ENCODE measurements at regions not wholly inside any gene's neighbourhood (a gene's known extent, or its start where the extent isn't known, plus 50 kb on each side); places are given as distances from the start of the nearest gene placed in this dataset.
A peak's percentile ranks its signal among the peaks of the same experiment; 100 is the strongest.
"Not testable (repeated sequence)": the region's sequence is repeated elsewhere in the genome, so short reads cannot be mapped to it uniquely, and the experiment has no call there.

- peaks cover 0 to 8% (median 3%) of the 10 kb centered on the region in 4 donors for H3K4me1 ChIP-seq
- H3K36me3 ChIP-seq, result no peaks in the 10 kb centered on the region
- WGBS, 5 donors, result 48 to 60% (median 57%) methylated on average over 1 of the region's 1 CpG
- no peak for TF ChIP-seq CTCF (IDR thresholded peaks at IDR 0.05)
- no peak for TF ChIP-seq EP300 (IDR thresholded peaks at IDR 0.05)
- no peak for TF ChIP-seq POLR2AphosphoS5 (IDR thresholded peaks at IDR 0.05)
- no peak for TF ChIP-seq POLR2A (IDR thresholded peaks at IDR 0.05)
- no peak overlapping the region for H3K4me3 ChIP-seq
- intact Hi-C loops (cut with DNase I; ENCODE audit: low total_unique reads), result no loop called here
- H3K27me3 ChIP-seq, result peaks cover 0 to 9% (median 0%) of the 10 kb centered on the region in 3 donors
- no peak for DNase-seq
- H3K27ac ChIP-seq, result no peak overlapping the region
- no peaks in the 10 kb centered on the region for H3K9me3 ChIP-seq
These were observed 80.3 kb upstream of the ZNF281 start for GRCh38 chr1:200490183-200490582.

DNA sequence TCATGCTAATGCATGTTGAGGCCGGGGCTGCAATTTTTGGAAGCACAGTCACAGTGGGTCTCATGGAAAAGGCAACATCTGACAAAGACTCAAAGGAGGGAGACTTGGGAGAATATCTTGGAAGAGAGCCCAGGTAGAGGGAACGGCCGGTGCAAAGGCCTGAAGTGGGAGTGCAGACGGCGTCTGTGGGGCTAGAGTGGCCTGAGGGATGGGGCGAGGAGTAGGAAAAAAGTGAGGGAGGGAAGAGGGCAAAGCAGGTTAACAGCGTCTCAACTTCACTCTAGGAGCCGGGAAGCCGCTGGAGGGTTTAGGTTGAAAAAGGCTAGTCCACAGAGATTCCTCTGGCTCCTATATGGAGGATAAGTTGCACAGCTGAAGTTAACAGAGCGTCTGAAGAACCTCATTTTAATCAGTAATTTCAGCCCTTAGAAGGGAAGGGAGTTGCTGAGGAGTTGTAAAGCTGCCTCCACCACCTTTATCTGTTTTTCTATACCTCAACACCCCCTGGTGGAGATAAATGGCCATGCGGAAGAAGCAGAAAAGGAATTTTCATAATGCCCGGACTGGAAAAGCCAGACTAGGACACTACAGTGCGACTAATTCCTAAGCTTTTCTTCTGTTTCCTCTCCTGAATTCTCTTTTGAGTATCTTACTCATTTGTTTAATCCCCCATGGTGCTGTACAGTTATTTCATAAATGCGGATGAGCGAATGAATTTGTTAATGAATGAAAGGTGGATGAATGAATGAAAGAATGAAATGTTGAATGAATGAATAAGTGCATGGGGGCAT is 78.7 kb upstream of the ZNF281 start:
- H3K27me3 ChIP-seq, result peaks cover 0 to 12% (median 0%) of the 10 kb centered on the region in 3 donors
- 24 to 28% (median 25%) methylated on average over 15 of the region's 15 CpGs for WGBS, 5 donors
- intact Hi-C loops (cut with DNase I; ENCODE audit: low total_unique reads), result loop anchor here (5.0 kb wide), 1 partner anchor 206 kb away; no protein-coding TSS in a partner anchor
- TF ChIP-seq POLR2AphosphoS5 (IDR thresholded peaks at IDR 0.05) (no peak), CTCF (IDR thresholded peaks at IDR 0.05) (peak in 6 of 7 experiments; percentile 40 to 89 (median 80))
- H3K4me3 ChIP-seq, result no peak overlapping the region
- H3K4me1 ChIP-seq, result peaks cover 0 to 8% (median 3%) of the 10 kb centered on the region in 4 donors
- H3K36me3 ChIP-seq, result no peaks in the 10 kb centered on the region
- DNase-seq, result peak; percentile 51 to 87
- H3K9me3 ChIP-seq, result no peaks in the 10 kb centered on the region
- no peak overlapping the region for H3K27ac ChIP-seq

DNA sequence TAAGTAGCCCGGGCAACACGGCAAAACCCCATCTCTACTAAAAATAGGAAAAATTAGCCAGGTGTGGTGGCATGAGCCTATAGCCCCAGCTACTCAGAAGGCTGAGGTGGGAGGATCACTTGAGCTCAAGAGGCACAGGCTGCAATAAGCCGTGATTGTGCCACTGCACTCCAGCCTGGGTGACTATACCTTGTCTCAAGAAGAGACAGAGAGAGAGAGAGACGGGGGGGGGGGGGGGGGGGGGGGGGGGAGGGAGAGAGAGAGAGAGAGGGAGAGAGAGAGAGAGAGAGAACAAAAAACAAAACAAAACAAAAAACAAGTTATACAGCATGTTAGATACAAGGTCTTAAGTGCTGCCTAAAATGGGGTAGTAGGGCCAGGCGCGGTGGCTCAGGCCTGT is 77.8 kb upstream of the ZNF281 start:
- H3K27ac ChIP-seq, result no peak overlapping the region
- TF ChIP-seq EP300 (IDR thresholded peaks at IDR 0.05) (no peak), POLR2A (IDR thresholded peaks at IDR 0.05) (no peak), CTCF (IDR thresholded peaks at IDR 0.05) (no peak), POLR2AphosphoS5 (IDR thresholded peaks at IDR 0.05) (no peak)
- H3K27me3 ChIP-seq, result peaks cover 0 to 12% (median 0%) of the 10 kb centered on the region in 3 donors
- peak in 1 of 2 donors; percentile 22 for DNase-seq
- WGBS, 5 donors, result 69 to 93% (median 81%) methylated on average over 5 to 6 of the region's 6 CpGs
- no peaks in the 10 kb centered on the region for H3K9me3 ChIP-seq
- H3K36me3 ChIP-seq, result no peaks in the 10 kb centered on the region
- H3K4me1 ChIP-seq, result peaks cover 0 to 8% (median 3%) of the 10 kb centered on the region in 4 donors
- no peak overlapping the region for H3K4me3 ChIP-seq
- intact Hi-C loops (cut with DNase I; ENCODE audit: low total_unique reads), result loop anchor here (5.0 kb wide), 1 partner anchor 205 kb away; no protein-coding TSS in a partner anchor

DNA sequence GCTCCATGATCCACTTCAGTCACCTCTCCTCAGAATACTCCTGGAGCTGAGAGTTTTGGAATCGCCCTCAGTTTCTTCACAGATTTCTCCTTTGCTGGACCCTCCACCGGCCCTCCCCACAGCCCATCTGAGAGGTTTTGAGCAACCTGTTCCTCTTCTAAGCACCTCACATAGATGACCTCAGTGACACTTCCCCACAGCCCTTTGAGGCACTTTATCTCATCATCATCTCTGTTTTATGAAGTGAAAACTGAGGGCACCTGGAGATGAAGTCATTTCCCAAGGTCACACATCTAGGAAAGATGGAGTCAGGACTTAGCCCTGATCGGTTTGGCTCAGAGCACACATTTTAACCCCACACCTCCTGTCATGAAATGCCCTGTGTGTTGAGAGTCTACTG is 76.8 kb upstream of the ZNF281 start:
- no peak overlapping the region for H3K4me3 ChIP-seq
- 68 to 83% (median 69%) methylated on average over 3 of the region's 3 CpGs for WGBS, 5 donors
- peaks cover 0 to 12% (median 0%) of the 10 kb centered on the region in 3 donors for H3K27me3 ChIP-seq
- intact Hi-C loops (cut with DNase I; ENCODE audit: low total_unique reads), result loop anchor here (5.0 kb wide), 1 partner anchor 204 kb away; no protein-coding TSS in a partner anchor
- no peaks in the 10 kb centered on the region for H3K36me3 ChIP-seq
- H3K9me3 ChIP-seq, result no peaks in the 10 kb centered on the region
- TF ChIP-seq POLR2AphosphoS5 (IDR thresholded peaks at IDR 0.05) (no peak), EP300 (IDR thresholded peaks at IDR 0.05) (no peak), POLR2A (IDR thresholded peaks at IDR 0.05) (no peak), CTCF (IDR thresholded peaks at IDR 0.05) (no peak)
- no peak overlapping the region for H3K27ac ChIP-seq
- DNase-seq, result no peak
- peaks cover 0 to 8% (median 3%) of the 10 kb centered on the region in 4 donors for H3K4me1 ChIP-seq

GRCh38 chr1:200484438-200484946 is 74.7 kb upstream of the ZNF281 start:
- intact Hi-C loops (cut with DNase I; ENCODE audit: low total_unique reads); H3K36me3 ChIP-seq; H3K27ac ChIP-seq; H3K4me3 ChIP-seq; H3K4me1 ChIP-seq; H3K9me3 ChIP-seq; DNase-seq: not testable (repeated sequence)
- H3K27me3 ChIP-seq, result peaks cover 0 to 11% (median 0%) of the 10 kb centered on the region in 3 donors
- WGBS, 5 donors, result 83 to 88% (median 85%) methylated on average over 7 of the region's 7 CpGs

All from stomach (tissue), 8 donors.